Mucosa of descending colon (tissue), 3 donors: ENCODE measurements at regions not wholly inside any gene's neighbourhood (a gene's known extent, or its start where the extent isn't known, plus 50 kb on each side); places are given as distances from the start of the nearest gene placed in this dataset.

Experiments used
- ATAC-seq: fragments of 200-7000 bp; cut with Tn5 transposase; one replicate; pipeline ENCODE4 v1.9.1; 2020; ENCODE audit warnings: mild to moderate bottlenecking, moderate library complexity
- DNase-seq, 3 donors: peaks; one replicate each; pipeline ENCODE4 v3.0.0-alpha.2; 2020
- H3K36me3 ChIP-seq: fragments of 200-600 bp; one replicate; pipeline ENCODE4 v1.8.0; 2021; ENCODE audit warnings: low read depth, mild to moderate bottlenecking
- H3K4me1 ChIP-seq: fragments of 200-600 bp; one replicate; pipeline ENCODE4 v1.8.0; 2021; ENCODE audit warnings: low read depth, mild to moderate bottlenecking
- H3K4me3 ChIP-seq: fragments of 200-600 bp; one replicate; pipeline ENCODE4 v1.8.0; 2021; ENCODE audit warnings: mild to moderate bottlenecking
- H3K9me3 ChIP-seq: fragments of 200-600 bp; one replicate; pipeline ENCODE4 v1.8.0; 2021; ENCODE audit warnings: mild to moderate bottlenecking
- intact Hi-C, 2 donors: fragments of 100-400 bp; cut with DNase I in 1 of 2; cut with micrococcal nuclease in 1 of 2; formaldehyde crosslinking; loops; one replicate each; pipeline versions ENCODE4 v1.11.0 to v1.11.1; 2022; cut with DNase I, micrococcal nuclease
- TF ChIP-seq, protein P1 (sequence below): fragments of 200-600 bp; IDR thresholded peaks from one replicate; pipeline ENCODE4 v1.8.0; 2022; ENCODE audit warnings: antibody characterized with exemption, mild to moderate bottlenecking
- donor health status: DM: no; HTN: no; CAD: no; lungs with moderate emphysema.
- donor health status: DM: no; HTN: no; CAD: no.
- donor health status: DM: no; HTN: yes; CAD: no.

DNA sequence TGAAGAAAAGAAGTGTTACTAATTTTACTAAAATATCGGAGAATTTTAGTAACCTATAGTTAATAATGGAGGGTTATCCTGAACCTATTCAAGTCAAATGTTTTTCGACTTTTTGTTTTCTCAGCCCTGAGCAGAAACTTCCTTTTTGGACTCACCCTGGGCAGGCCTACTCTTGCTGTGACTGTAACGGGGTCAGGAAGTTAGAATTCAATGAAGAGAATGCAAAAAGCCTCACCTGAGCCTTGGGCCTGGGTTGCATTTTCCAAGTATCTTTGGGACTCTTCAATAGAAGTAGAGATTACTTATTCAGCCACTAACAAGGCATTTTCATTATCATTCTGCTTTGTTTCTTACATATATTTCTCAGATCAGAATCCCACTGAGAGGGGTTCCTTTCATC is 405.3 kb downstream of the TLR4 start:
- TF ChIP-seq, protein P1, sequence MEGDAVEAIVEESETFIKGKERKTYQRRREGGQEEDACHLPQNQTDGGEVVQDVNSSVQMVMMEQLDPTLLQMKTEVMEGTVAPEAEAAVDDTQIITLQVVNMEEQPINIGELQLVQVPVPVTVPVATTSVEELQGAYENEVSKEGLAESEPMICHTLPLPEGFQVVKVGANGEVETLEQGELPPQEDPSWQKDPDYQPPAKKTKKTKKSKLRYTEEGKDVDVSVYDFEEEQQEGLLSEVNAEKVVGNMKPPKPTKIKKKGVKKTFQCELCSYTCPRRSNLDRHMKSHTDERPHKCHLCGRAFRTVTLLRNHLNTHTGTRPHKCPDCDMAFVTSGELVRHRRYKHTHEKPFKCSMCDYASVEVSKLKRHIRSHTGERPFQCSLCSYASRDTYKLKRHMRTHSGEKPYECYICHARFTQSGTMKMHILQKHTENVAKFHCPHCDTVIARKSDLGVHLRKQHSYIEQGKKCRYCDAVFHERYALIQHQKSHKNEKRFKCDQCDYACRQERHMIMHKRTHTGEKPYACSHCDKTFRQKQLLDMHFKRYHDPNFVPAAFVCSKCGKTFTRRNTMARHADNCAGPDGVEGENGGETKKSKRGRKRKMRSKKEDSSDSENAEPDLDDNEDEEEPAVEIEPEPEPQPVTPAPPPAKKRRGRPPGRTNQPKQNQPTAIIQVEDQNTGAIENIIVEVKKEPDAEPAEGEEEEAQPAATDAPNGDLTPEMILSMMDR, result no peak
- no peaks in the 10 kb centered on the region for H3K36me3 ChIP-seq
- H3K4me3 ChIP-seq, result no peak overlapping the region
- H3K4me1 ChIP-seq, result no peaks in the 10 kb centered on the region
- intact Hi-C loops, result no loop called here
- no peak for DNase-seq
- no peaks in the 10 kb centered on the region for H3K9me3 ChIP-seq
- ATAC-seq, result no peak

GRCh38 chr9:118121361-118121760 is 417.2 kb downstream of the TLR4 start:
- no peaks in the 10 kb centered on the region for H3K4me1 ChIP-seq
- intact Hi-C loops, result no loop called here
- H3K9me3 ChIP-seq, result no peaks in the 10 kb centered on the region
- no peak overlapping the region for H3K4me3 ChIP-seq
- DNase-seq (no peak), ATAC-seq (no peak)
- TF ChIP-seq, protein P1, result no peak
- no peaks in the 10 kb centered on the region for H3K36me3 ChIP-seq

GRCh38 chr9:118128313-118128712 is 424.1 kb downstream of the TLR4 start:
- H3K4me1 ChIP-seq, result no peaks in the 10 kb centered on the region
- H3K4me3 ChIP-seq, result no peak overlapping the region
- DNase-seq, result no peak
- TF ChIP-seq, protein P1, result no peak
- H3K9me3 ChIP-seq, result no peaks in the 10 kb centered on the region
- intact Hi-C loops, result no loop called here
- H3K36me3 ChIP-seq, result no peaks in the 10 kb centered on the region
- no peak for ATAC-seq

GRCh38 chr9:118129541-118129940 is 425.3 kb downstream of the TLR4 start:
- DNase-seq (no peak), ATAC-seq (no peak)
- intact Hi-C loops, result no loop called here
- no peaks in the 10 kb centered on the region for H3K36me3 ChIP-seq
- H3K4me3 ChIP-seq, result no peak overlapping the region
- H3K9me3 ChIP-seq, result no peaks in the 10 kb centered on the region
- TF ChIP-seq, protein P1, result no peak
- H3K4me1 ChIP-seq, result no peaks in the 10 kb centered on the region

DNA sequence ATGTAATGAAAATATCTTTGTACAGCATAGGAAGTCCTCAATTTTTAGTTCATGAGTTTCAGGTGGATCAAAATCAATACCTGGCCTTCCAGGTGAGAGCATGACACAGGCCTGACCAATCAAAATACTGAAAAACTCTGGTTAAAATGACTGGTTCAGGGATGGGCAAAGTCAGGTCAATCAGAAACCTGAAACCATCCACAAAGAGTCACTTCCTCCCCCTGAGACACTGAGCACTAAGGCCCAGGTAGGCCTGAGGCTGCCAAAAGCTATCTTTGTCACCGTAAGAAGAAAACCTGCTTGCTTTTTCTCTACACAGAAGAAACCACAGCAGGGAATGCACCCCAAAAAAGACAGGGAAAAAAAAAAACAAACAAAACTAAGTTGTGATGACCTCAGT is 444.8 kb downstream of the TLR4 start:
- Histone ChIP-seq H3K4me1 (no peaks in the 10 kb centered on the region), H3K4me3 (no peak overlapping the region), H3K9me3 (no peaks in the 10 kb centered on the region), H3K36me3 (no peaks in the 10 kb centered on the region)
- TF ChIP-seq, protein P1, result no peak
- ATAC-seq, result no peak
- intact Hi-C loops, result no loop called here
- no peak for DNase-seq

GRCh38 chr9:118156846-118157245 is 452.6 kb downstream of the TLR4 start:
- H3K4me3 ChIP-seq, result no peak overlapping the region
- H3K36me3 ChIP-seq, result no peaks in the 10 kb centered on the region
- no peaks in the 10 kb centered on the region for H3K9me3 ChIP-seq
- TF ChIP-seq, protein P1, result no peak
- ATAC-seq (no peak), DNase-seq (no peak)
- intact Hi-C loops, result no loop called here
- H3K4me1 ChIP-seq, result no peaks in the 10 kb centered on the region
